KMS-11 (cell line): ENCODE measurements at regions not wholly inside any gene's neighbourhood (a gene's known extent, or its start where the extent isn't known, plus 50 kb on each side); places are given as distances from the start of the nearest gene placed in this dataset.

ENCODE experiments used
- H2AFZ ChIP-seq: fragments of 200-600 bp; sonication (generic); 2 replicates; pipeline ENCODE4 v1.6.1; 2016; ENCODE audit warnings: antibody characterized with exemption, mixed run types, low read depth
- H3K27ac ChIP-seq: fragments of 200-600 bp; sonication (generic); 2 replicates; pipeline ENCODE4 v1.6.1; 2016; ENCODE audit warnings: mild to moderate bottlenecking, mixed run types
- H3K27me3 ChIP-seq: fragments of 200-600 bp; sonication (generic); 2 replicates; pipeline ENCODE4 v1.6.1; 2017; ENCODE audit warnings: mild to moderate bottlenecking, low read depth, mixed run types, moderate library complexity; ENCODE audit not compliant: insufficient read depth
- H3K36me3 ChIP-seq: fragments of 200-600 bp; sonication (generic); 2 replicates; pipeline ENCODE4 v1.6.1; 2017; ENCODE audit warnings: mild to moderate bottlenecking, mixed run types; ENCODE audit not compliant: insufficient read depth
- H3K4me1 ChIP-seq: fragments of 200-600 bp; sonication (generic); 2 replicates; pipeline ENCODE4 v1.6.1; 2016; ENCODE audit warnings: mild to moderate bottlenecking, low read depth, mixed run types; ENCODE audit not compliant: poor library complexity, severe bottlenecking
- H3K4me2 ChIP-seq: fragments of 200-600 bp; sonication (generic); 2 replicates; pipeline ENCODE4 v1.7.0; 2016; ENCODE audit warnings: mild to moderate bottlenecking, mixed run types
- H3K4me3 ChIP-seq: fragments of 200-600 bp; sonication (generic); IDR thresholded peaks from 2 replicates; pipeline ENCODE4 v1.6.1; 2017; ENCODE audit warnings: low read depth, low read length, mixed read lengths; ENCODE audit not compliant: insufficient read depth
- H3K79me2 ChIP-seq: fragments of 200-600 bp; sonication (generic); 2 replicates; pipeline ENCODE4 v1.6.1; 2016; ENCODE audit warnings: low read depth, mixed run types; ENCODE audit not compliant: insufficient read depth
- H3K9ac ChIP-seq: fragments of 200-600 bp; sonication (generic); 2 replicates; pipeline ENCODE4 v1.6.1; 2016; ENCODE audit warnings: mild to moderate bottlenecking, mixed run types
- H4K20me1 ChIP-seq: fragments of 200-600 bp; sonication (generic); 2 replicates; pipeline ENCODE4 v1.6.1; 2016; ENCODE audit warnings: mild to moderate bottlenecking, mixed run types; ENCODE audit not compliant: insufficient read depth
- CTCF ChIP-seq: fragments of 200-600 bp; sonication (generic); conservative IDR thresholded peaks from 2 replicates; pipeline ENCODE4 v1.6.1; 2017; ENCODE audit warnings: low read depth, mild to moderate bottlenecking, antibody characterized with exemption, low read length, moderate library complexity, mixed read lengths

GRCh38 chr11:104763930-104764709 lies 134.1 kb downstream of the CASP12 start:
- H4K20me1 ChIP-seq, result no peaks in the 10 kb centered on the region
- peaks cover 17% of the 10 kb centered on the region for H3K4me1 ChIP-seq
- H3K4me2 ChIP-seq, result peak overlapping the region; percentile 51; the same call in 1 of the 2 replicates
- no peaks in the 10 kb centered on the region for H3K36me3 ChIP-seq
- H3K27ac ChIP-seq, result peak overlapping the region; percentile 45; the same call in 1 of the 2 replicates
- no peaks in the 10 kb centered on the region for H3K79me2 ChIP-seq
- no peaks in the 10 kb centered on the region for H3K27me3 ChIP-seq
- peak overlapping the region; percentile 22; the same call in 1 of the 2 replicates for H2AFZ ChIP-seq
- no peak for TF ChIP-seq CTCF
- no peak overlapping the region for H3K4me3 ChIP-seq
- no peak overlapping the region for H3K9ac ChIP-seq

- Histone ChIP-seq H3K79me2 (no peaks in the 10 kb centered on the region), H3K36me3 (no peaks in the 10 kb centered on the region), H3K27ac (no peak overlapping the region), H3K27me3 (no peaks in the 10 kb centered on the region), H2AFZ (no peak overlapping the region), H3K4me3 (no peak overlapping the region), H3K9ac (no peak overlapping the region), H4K20me1 (no peaks in the 10 kb centered on the region), H3K4me1 (peaks cover 17% of the 10 kb centered on the region), H3K4me2 (no peak overlapping the region)
- no peak for TF ChIP-seq CTCF
These were observed 136.7 kb downstream of the CASP12 start for GRCh38 chr11:104761511-104761910.

- no peak overlapping the region for H3K27ac ChIP-seq
- H3K9ac ChIP-seq, result no peak overlapping the region
- no peaks in the 10 kb centered on the region for H3K79me2 ChIP-seq
- no peak overlapping the region for H2AFZ ChIP-seq
- no peak overlapping the region for H3K4me3 ChIP-seq
- no peaks in the 10 kb centered on the region for H3K27me3 ChIP-seq
- H3K4me1 ChIP-seq, result peaks cover 8% of the 10 kb centered on the region
- H3K36me3 ChIP-seq, result no peaks in the 10 kb centered on the region
- H3K4me2 ChIP-seq, result no peak overlapping the region
- TF ChIP-seq CTCF, result no peak
- H4K20me1 ChIP-seq, result no peaks in the 10 kb centered on the region
These were observed 138.8 kb downstream of the CASP12 start for GRCh38 chr11:104759464-104759863.

- Histone ChIP-seq H3K79me2 (no peaks in the 10 kb centered on the region), H3K9ac (no peak overlapping the region), H3K27me3 (no peaks in the 10 kb centered on the region), H3K27ac (no peak overlapping the region), H3K36me3 (no peaks in the 10 kb centered on the region), H3K4me1 (no peaks in the 10 kb centered on the region), H3K4me2 (no peak overlapping the region), H2AFZ (no peak overlapping the region), H3K4me3 (no peak overlapping the region), H4K20me1 (no peaks in the 10 kb centered on the region)
- no peak for TF ChIP-seq CTCF
These were observed 159.3 kb downstream of the CASP12 start for GRCh38 chr11:104738918-104739317.
